ENCODE measurements at regions not wholly inside any gene's neighbourhood (a gene's known extent, or its start where the extent isn't known, plus 50 kb on each side); places are given as distances from the start of the nearest gene placed in this dataset.

- TF ChIP-seq CTCF (conservative IDR thresholded peaks at IDR 0.05; ENCODE audit: low read depth, low read length) (no peak), EZH2 (IDR thresholded peaks at IDR 0.05; ENCODE audit: low read length, unreplicated experiment) (no peak), EZH2phosphoT487 (IDR thresholded peaks at IDR 0.05; ENCODE audit: borderline replicate concordance, low read length) (no peak)
These were observed 91.1 kb upstream of the FUT8 start for GRCh38 chr14:65321370-65321875.
